LNCaP clone FGC (cell line): ENCODE measurements at regions not wholly inside any gene's neighbourhood (a gene's known extent, or its start where the extent isn't known, plus 50 kb on each side); places are given as distances from the start of the nearest gene placed in this dataset.
A peak's percentile ranks its signal among the peaks of the same experiment; 100 is the strongest.

Source experiments
- DNase-seq: peaks from one replicate; pipeline ENCODE4 v3.0.0-alpha.2; 2011; ENCODE audit warnings: low read depth
- H3K4me3 ChIP-seq: 2 replicates; pipeline ENCODE4 v1.5.1; 2011; ENCODE audit warnings: mild to moderate bottlenecking, low read depth, low read length, control low read depth
- TF ChIP-seq, protein P1 (sequence below): IDR thresholded peaks from 2 replicates; pipeline ENCODE4 v1.5.1; 2012; ENCODE audit warnings: mild to moderate bottlenecking; ENCODE audit not compliant: control insufficient read depth, insufficient read depth; ENCODE audit errors: extremely low read depth

DNA sequence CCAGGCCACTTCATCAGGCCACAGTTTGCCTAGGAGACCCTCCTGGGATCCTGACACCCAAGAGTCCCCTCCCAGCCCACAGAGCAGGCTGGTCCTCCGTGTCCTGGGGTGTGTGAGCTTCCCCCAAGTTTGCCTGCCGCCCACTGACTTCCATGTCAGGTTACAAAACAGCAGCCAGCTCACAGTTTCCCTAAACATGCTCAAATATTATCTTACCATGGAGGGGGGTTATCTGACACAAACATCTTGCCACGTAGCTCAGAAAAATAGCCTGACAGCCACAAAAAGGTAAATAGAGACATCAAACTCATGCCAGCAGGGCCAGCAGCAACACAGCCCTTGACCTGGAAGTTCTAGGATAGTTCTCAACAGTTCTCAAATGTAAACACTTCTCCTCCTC, 346.5 kb downstream of the TNS1 start:
- H3K4me3 ChIP-seq, result no peak overlapping the region
- no peak for DNase-seq
- TF ChIP-seq, protein P1, sequence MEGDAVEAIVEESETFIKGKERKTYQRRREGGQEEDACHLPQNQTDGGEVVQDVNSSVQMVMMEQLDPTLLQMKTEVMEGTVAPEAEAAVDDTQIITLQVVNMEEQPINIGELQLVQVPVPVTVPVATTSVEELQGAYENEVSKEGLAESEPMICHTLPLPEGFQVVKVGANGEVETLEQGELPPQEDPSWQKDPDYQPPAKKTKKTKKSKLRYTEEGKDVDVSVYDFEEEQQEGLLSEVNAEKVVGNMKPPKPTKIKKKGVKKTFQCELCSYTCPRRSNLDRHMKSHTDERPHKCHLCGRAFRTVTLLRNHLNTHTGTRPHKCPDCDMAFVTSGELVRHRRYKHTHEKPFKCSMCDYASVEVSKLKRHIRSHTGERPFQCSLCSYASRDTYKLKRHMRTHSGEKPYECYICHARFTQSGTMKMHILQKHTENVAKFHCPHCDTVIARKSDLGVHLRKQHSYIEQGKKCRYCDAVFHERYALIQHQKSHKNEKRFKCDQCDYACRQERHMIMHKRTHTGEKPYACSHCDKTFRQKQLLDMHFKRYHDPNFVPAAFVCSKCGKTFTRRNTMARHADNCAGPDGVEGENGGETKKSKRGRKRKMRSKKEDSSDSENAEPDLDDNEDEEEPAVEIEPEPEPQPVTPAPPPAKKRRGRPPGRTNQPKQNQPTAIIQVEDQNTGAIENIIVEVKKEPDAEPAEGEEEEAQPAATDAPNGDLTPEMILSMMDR, result no peak

DNA sequence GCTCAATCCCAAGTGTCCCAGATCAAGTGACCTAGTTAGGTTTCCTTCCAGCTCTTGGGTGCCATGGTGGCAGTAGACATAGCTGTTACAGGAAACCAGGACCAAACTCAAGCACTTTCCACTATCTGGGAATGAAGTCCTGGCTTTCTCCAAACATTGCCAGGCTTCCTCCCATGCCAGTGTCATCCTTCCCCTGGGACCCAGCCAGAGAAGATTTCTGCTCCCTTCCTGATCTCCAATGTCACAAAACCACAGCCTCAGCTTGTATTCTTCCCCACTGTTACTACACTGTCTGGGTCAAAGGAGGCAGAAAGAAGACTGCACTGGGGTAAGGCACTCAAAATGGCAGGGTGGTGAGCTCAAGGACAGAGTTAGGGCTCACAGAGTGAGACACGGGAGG, 347.1 kb downstream of the TNS1 start:
- no peak overlapping the region for H3K4me3 ChIP-seq
- TF ChIP-seq, protein P1, result no peak
- DNase-seq, result no peak

DNA sequence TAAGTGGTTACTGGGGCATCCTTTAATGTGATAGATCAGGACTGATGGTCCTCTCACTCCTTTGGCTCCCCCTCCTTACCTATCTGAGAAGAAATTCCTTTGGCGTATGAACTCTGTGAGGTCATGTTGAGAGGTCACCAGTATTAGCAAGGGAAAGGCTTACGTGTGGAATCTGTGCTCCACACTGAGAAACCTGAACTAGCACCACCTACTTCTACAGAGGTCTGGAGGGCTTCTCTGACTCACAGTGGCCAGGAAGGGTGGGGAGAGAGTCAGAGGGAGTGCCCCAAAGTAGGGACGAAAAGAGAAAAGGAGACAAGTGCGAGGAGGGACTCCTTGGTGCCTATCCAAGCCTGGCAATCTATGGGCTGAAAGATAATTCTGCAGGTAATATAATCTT, 348.6 kb downstream of the TNS1 start:
- no peak overlapping the region for H3K4me3 ChIP-seq
- no peak for DNase-seq
- TF ChIP-seq, protein P1, result no peak

DNA sequence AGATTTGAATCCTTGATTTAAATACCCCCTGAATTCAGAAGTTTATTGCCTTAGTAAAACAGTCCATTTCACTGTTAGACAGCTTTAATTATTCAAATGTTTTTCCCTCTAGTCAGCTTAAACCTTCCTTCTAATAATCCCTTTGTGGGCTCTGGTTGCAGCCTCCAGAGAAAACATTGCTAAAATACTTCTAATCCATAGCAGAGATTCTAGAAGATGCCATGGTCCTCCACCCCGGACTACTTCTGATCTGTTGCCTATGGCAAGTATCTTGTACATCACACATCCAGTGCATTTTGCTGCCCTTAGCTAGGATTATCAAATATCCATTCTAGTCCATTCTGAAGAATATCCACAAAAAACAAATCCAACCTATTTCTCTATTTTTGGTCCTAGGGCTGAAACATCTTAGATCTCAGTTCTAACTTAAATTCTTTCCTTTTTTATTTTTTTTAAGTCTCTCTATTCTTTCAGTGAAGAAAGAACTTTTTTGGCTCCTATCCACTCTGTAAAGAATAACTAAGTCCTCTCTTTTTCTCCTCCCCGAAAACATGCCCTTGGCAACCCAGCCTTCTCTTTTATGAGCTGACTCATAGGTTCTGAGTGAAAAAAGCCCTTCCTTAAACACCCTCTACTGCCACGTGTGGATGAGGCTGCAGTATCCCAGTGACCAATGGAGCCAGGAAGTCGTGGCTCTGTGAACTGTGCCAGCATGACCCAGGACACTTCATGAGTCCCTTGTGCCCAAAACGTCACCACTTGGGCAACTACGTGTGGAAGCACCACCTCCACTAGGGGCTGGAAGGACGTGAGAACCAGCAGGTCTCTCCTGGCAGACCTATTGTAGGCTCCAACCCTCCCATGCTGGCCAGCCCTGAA, 349.8 kb downstream of the TNS1 start:
- TF ChIP-seq, protein P1, result no peak
- DNase-seq, result peak; percentile 50
- no peak overlapping the region for H3K4me3 ChIP-seq

DNA sequence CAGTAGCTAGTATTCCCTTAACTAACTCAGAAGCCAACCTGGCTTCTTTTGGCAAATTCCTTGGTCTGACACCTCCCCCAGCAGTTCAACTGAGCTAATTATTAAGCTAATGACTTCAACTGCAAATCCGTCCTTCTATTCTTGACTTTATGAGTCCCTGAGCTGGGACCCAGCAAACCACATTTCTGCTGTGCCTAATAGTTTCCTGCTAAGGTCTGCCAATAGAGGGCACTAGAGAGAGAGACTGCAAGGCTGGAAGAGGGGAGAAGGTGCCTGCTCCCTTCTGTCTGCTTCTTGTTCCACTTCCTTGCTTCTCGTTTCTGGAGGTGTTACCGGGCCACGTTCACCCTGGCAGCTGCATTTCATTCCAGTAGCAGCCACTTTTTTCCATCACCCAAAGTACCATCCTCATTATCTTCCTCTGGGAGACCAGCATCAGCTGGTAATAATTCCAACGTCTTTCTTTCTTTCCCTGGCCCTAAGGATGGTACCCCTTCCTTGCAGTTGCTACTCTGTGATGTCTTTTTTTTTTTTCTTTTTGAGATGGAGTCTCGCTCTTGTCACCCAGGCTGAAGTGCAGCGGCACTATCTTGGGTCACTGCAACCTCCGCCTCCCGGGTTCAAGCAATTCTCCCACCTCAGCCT, 352.0 kb downstream of the TNS1 start:
- TF ChIP-seq, protein P1, result peak; percentile 77
- no peak overlapping the region for H3K4me3 ChIP-seq
- DNase-seq, result no peak

DNA sequence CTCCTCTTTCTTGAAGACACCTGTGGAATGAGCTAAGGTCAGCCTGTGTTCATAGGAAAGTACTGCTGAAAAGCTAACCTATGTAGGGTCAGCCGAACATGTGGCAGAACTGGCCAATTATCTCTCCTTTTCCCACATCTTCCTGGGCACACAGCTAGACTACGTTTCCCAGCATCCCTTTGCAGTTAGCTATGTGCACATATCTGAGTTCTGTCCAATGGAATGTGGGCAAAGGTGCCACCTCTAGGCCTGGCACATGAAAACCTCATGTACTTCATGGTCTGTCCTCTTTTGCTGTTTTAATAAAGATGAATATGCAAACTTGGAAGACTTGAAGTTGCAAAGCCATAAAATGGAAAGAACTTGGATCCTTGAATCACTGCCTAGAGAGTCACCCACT, 352.6 kb downstream of the TNS1 start:
- TF ChIP-seq, protein P1, result no peak
- no peak for DNase-seq
- no peak overlapping the region for H3K4me3 ChIP-seq

DNA sequence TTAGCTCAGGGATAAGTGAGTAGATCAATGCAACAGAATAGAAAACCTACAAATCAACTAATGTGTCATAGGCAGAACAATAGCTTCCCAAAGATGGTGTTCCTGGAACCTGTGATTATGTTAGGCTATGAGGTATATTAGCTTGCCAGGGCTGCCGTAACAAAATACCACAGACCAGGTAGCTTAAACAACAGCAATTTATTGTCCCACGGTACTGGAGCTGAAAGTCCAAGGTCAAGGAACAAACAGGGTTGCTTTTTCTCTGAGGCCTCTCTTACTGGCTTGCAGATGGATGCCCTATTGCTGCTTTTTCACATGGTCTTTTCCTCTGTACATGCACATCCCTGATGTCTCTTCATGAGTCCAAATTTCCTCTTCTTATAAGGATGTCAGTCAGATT, 354.9 kb downstream of the TNS1 start:
- no peak for DNase-seq
- TF ChIP-seq, protein P1, result no peak
- no peak overlapping the region for H3K4me3 ChIP-seq
